Testis (tissue), 2 donors: ENCODE measurements at regions not wholly inside any gene's neighbourhood (a gene's known extent, or its start where the extent isn't known, plus 50 kb on each side); places are given as distances from the start of the nearest gene placed in this dataset.

Experiments used
- DNase-seq: peaks from one replicate; pipeline ENCODE4 v3.0.0-alpha.2; 2019
- H3K27ac ChIP-seq, 2 donors: fragments of 200-600 bp; sonication (generic); one replicate each; pipeline ENCODE4 v1.5.1; 2019
- H3K27me3 ChIP-seq: fragments of 200-600 bp; sonication (generic); one replicate; pipeline ENCODE4 v1.5.1; 2019
- H3K36me3 ChIP-seq: fragments of 200-600 bp; sonication (generic); one replicate; pipeline ENCODE4 v1.5.1; 2017; ENCODE audit warnings: low read depth; ENCODE audit errors: missing control alignments
- H3K4me1 ChIP-seq: fragments of 200-600 bp; sonication (generic); one replicate; pipeline ENCODE4 v1.5.1; 2019
- H3K4me3 ChIP-seq, 2 donors: fragments of 200-600 bp; sonication (generic); one replicate each; pipeline ENCODE4 v1.5.1; 2017 to 2019
- H3K9me3 ChIP-seq: fragments of 200-600 bp; sonication (generic); one replicate; pipeline ENCODE4 v1.5.1; 2017
- CTCF ChIP-seq, 3 experiments: fragments of 450-650 bp in 2 of 3; fragments of 200-600 bp in 1 of 3; sonication (generic) in 1 of 3; IDR thresholded peaks; one replicate each; pipeline ENCODE4 v1.5.1; 2016 to 2019; ENCODE audit warnings: antibody characterized with exemption in 3 of 3, mild to moderate bottlenecking in 2 of 3, moderate library complexity in 1 of 3
- POLR2A ChIP-seq: fragments of 450-650 bp; IDR thresholded peaks from one replicate; pipeline ENCODE4 v1.6.1; 2017; ENCODE audit warnings: antibody characterized with exemption, mild to moderate bottlenecking, moderate library complexity
- WGBS, 2 donors: methylation state at CpG; one replicate each; pipeline ENCODE4 v1.1.5; 2018; 5-methylcytosine and 5-hydroxymethylcytosine counted together
- intact Hi-C: fragments of 100-400 bp; cut with DNase I; formaldehyde crosslinking; loops from one replicate; pipeline ENCODE4 v1.15.1; 2023; ENCODE audit warnings: low total_unique reads

- H3K36me3 ChIP-seq: no peaks in the 10 kb centered on the region
- no peaks in the 10 kb centered on the region for H3K4me1 ChIP-seq
- no peaks in the 10 kb centered on the region for H3K9me3 ChIP-seq
- H3K27me3 ChIP-seq: no peaks in the 10 kb centered on the region
- no peak for TF ChIP-seq POLR2A
- no peak for TF ChIP-seq CTCF (IDR thresholded peaks at IDR 0.05)
- WGBS, 2 donors: 89 to 91% methylated on average over 5 of the region's 5 CpGs
- intact Hi-C loops: no loop called here
- no peak overlapping the region for H3K4me3 ChIP-seq
- no peak overlapping the region for H3K27ac ChIP-seq
- DNase-seq: no peak
These were observed 328.6 kb upstream of the PMFBP1 start for GRCh38 chr16:72500545-72500944.

- no peaks in the 10 kb centered on the region for H3K27me3 ChIP-seq
- no peak for TF ChIP-seq CTCF (IDR thresholded peaks at IDR 0.05)
- TF ChIP-seq POLR2A: no peak
- H3K4me3 ChIP-seq: no peak overlapping the region
- no peak overlapping the region for H3K27ac ChIP-seq
- intact Hi-C loops: no loop called here
- H3K9me3 ChIP-seq: no peaks in the 10 kb centered on the region
- WGBS, 2 donors: 88 to 90% methylated on average over 9 of the region's 9 CpGs
- no peaks in the 10 kb centered on the region for H3K36me3 ChIP-seq
- no peaks in the 10 kb centered on the region for H3K4me1 ChIP-seq
- no peak for DNase-seq
These were observed 321.9 kb upstream of the PMFBP1 start for GRCh38 chr16:72493716-72494415.

GRCh38 chr16:72487283-72487682, 315.3 kb upstream of the PMFBP1 start:
- H3K36me3 ChIP-seq: no peaks in the 10 kb centered on the region
- no peaks in the 10 kb centered on the region for H3K9me3 ChIP-seq
- TF ChIP-seq CTCF (IDR thresholded peaks at IDR 0.05): no peak
- TF ChIP-seq POLR2A: no peak
- no peaks in the 10 kb centered on the region for H3K27me3 ChIP-seq
- no peak overlapping the region for H3K4me3 ChIP-seq
- intact Hi-C loops: no loop called here
- no peaks in the 10 kb centered on the region for H3K4me1 ChIP-seq
- no peak overlapping the region for H3K27ac ChIP-seq
- no peak for DNase-seq
- 92 to 100% methylated on average over 1 of the region's 1 CpG for WGBS, 2 donors

- TF ChIP-seq POLR2A (no peak), CTCF (IDR thresholded peaks at IDR 0.05) (no peak)
- WGBS, 2 donors: 67 to 73% methylated on average over 3 of the region's 3 CpGs
These were observed 310.7 kb upstream of the PMFBP1 start for GRCh38 chr16:72482695-72483094.

GRCh38 chr16:72481419-72481818, 309.5 kb upstream of the PMFBP1 start:
- Histone ChIP-seq H3K36me3 (no peaks in the 10 kb centered on the region), H3K27me3 (no peaks in the 10 kb centered on the region), H3K27ac (no peak overlapping the region), H3K4me3 (no peak overlapping the region), H3K9me3 (no peaks in the 10 kb centered on the region), H3K4me1 (no peaks in the 10 kb centered on the region)
- DNase-seq: no peak
- intact Hi-C loops: no loop called here
- TF ChIP-seq POLR2A (no peak), CTCF (IDR thresholded peaks at IDR 0.05) (no peak)

More at GRCh38 chr16:72482695-72483094, 310.7 kb upstream of the PMFBP1 start:
- H3K9me3 ChIP-seq: no peaks in the 10 kb centered on the region
- DNase-seq: no peak
- no peak overlapping the region for H3K27ac ChIP-seq
- H3K36me3 ChIP-seq: no peaks in the 10 kb centered on the region
- intact Hi-C loops: no loop called here
- H3K4me1 ChIP-seq: no peaks in the 10 kb centered on the region
- H3K4me3 ChIP-seq: no peak overlapping the region
- no peaks in the 10 kb centered on the region for H3K27me3 ChIP-seq
